GM23338 (cell line): ENCODE measurements at regions not wholly inside any gene's neighbourhood (a gene's known extent, or its start where the extent isn't known, plus 50 kb on each side); places are given as distances from the start of the nearest gene placed in this dataset.
A peak's percentile ranks its signal among the peaks of the same experiment; 100 is the strongest.

Experiments
- ATAC-seq: fragments of 200-7000 bp; cut with Tn5 transposase; 3 replicates; pipeline ENCODE4 v1.9.1; 2020
- DNase-seq: peaks from one replicate; pipeline ENCODE4 v3.0.0-alpha.2; 2015; ENCODE audit warnings: low spot score
- H2AFZ ChIP-seq: fragments of 200-600 bp; sonication (generic); 2 replicates; pipeline ENCODE4 v1.8.0; 2016; ENCODE audit warnings: antibody characterized with exemption, mild to moderate bottlenecking, moderate library complexity
- H3F3A ChIP-seq: fragments of 200-600 bp; sonication (generic); replicated peaks from 2 replicates; pipeline ENCODE4 v1.8.0; 2017; ENCODE audit warnings: antibody characterized with exemption, mixed run types, low read depth
- H3K27ac ChIP-seq: fragments of 200-600 bp; sonication (generic); 2 replicates; pipeline ENCODE4 v1.6.1; 2016; ENCODE audit warnings: low read depth
- H3K27me3 ChIP-seq: fragments of 200-600 bp; sonication (generic); 2 replicates; pipeline ENCODE4 v1.8.0; 2016; ENCODE audit warnings: mild to moderate bottlenecking, mixed run types, moderate library complexity; ENCODE audit not compliant: insufficient read depth
- H3K36me3 ChIP-seq: fragments of 200-600 bp; sonication (generic); 2 replicates; pipeline ENCODE4 v1.8.0; 2016; ENCODE audit warnings: mild to moderate bottlenecking; ENCODE audit not compliant: insufficient read depth
- H3K4me1 ChIP-seq: fragments of 200-600 bp; sonication (generic); 2 replicates; pipeline ENCODE4 v1.8.0; 2016; ENCODE audit warnings: mild to moderate bottlenecking, moderate library complexity; ENCODE audit not compliant: insufficient read depth
- H3K4me2 ChIP-seq: fragments of 200-600 bp; sonication (generic); 2 replicates; pipeline ENCODE4 v1.7.1; 2017; ENCODE audit warnings: mixed run types
- H3K4me3 ChIP-seq: fragments of 200-600 bp; sonication (generic); 2 replicates; pipeline ENCODE4 v1.6.1; 2016; ENCODE audit warnings: mixed run types
- H3K79me2 ChIP-seq: fragments of 200-600 bp; sonication (generic); replicated peaks from 2 replicates; pipeline ENCODE4 v1.8.0; 2017; ENCODE audit warnings: mild to moderate bottlenecking; ENCODE audit not compliant: insufficient read depth
- H3K9me2 ChIP-seq: fragments of 200-600 bp; sonication (generic); 2 replicates; pipeline ENCODE4 v1.8.0; 2017; ENCODE audit not compliant: insufficient read depth
- H4K20me1 ChIP-seq: fragments of 200-600 bp; sonication (generic); replicated peaks from 2 replicates; pipeline ENCODE4 v1.8.0; 2017; ENCODE audit warnings: mild to moderate bottlenecking; ENCODE audit not compliant: insufficient read depth
- H3K27ac Mint-ChIP-seq: 2 replicates; pipeline ENCODE4 v1.8.0; 2020; ENCODE audit warnings: inconsistent platforms, mild to moderate bottlenecking, moderate library complexity, mixed read lengths
- H3K27me3 Mint-ChIP-seq: 3 replicates; pipeline ENCODE4 v1.8.0; 2022; ENCODE audit warnings: low read depth, mild to moderate bottlenecking, moderate library complexity, mixed read lengths, inconsistent platforms; ENCODE audit not compliant: insufficient read depth, poor library complexity
- H3K36me3 Mint-ChIP-seq: 3 replicates; pipeline ENCODE4 v1.8.0; 2021; ENCODE audit warnings: low read depth, mild to moderate bottlenecking, inconsistent platforms, moderate library complexity, mixed read lengths
- H3K4me1 Mint-ChIP-seq: 3 replicates; pipeline ENCODE4 v1.8.0; 2020; ENCODE audit warnings: mild to moderate bottlenecking, inconsistent platforms, mixed read lengths
- H3K4me3 Mint-ChIP-seq: 3 replicates; pipeline ENCODE4 v1.8.0; 2021; ENCODE audit warnings: moderate library complexity, mild to moderate bottlenecking, inconsistent platforms, mixed read lengths
- H3K9me3 Mint-ChIP-seq: 3 replicates; pipeline ENCODE4 v1.8.0; 2020; ENCODE audit warnings: moderate library complexity, mild to moderate bottlenecking, inconsistent platforms, mixed read lengths
- CREB1 ChIP-seq: fragments of 250-450 bp; sonication (Bioruptor Pico); IDR thresholded peaks from 2 replicates; pipeline ENCODE4 v1.5.0; 2020; ENCODE audit warnings: low read depth, mild to moderate bottlenecking, moderate library complexity
- CTCF ChIP-seq, 2 experiments: fragments of 200-600 bp in 1 of 2; sonication (generic) in 1 of 2; conservative IDR thresholded peaks; 2 replicates each; pipeline versions ENCODE4 v1.5.1 to v1.6.1; 2016 to 2017; ENCODE audit warnings: antibody characterized with exemption in 2 of 2, low read depth in 2 of 2, mild to moderate bottlenecking in 2 of 2, moderate library complexity in 1 of 2
- ETS1 ChIP-seq: IDR thresholded peaks from 2 replicates; pipeline ENCODE4 v1.6.1; 2016; ENCODE audit warnings: antibody characterized with exemption
- EZH2 ChIP-seq: fragments of 200-600 bp; sonication (generic); IDR thresholded peaks from one replicate; pipeline ENCODE4 v1.8.0; 2017; ENCODE audit warnings: antibody characterized with exemption, mild to moderate bottlenecking, low read depth; ENCODE audit not compliant: unreplicated experiment
- EZH2phosphoT487 ChIP-seq: fragments of 200-600 bp; sonication (generic); IDR thresholded peaks from one replicate; pipeline ENCODE4 v1.8.1; 2018; ENCODE audit warnings: antibody characterized with exemption; ENCODE audit not compliant: unreplicated experiment
- JUNB ChIP-seq: IDR thresholded peaks from one replicate; pipeline ENCODE4 v1.6.1; 2016; ENCODE audit warnings: antibody characterized with exemption; ENCODE audit not compliant: unreplicated experiment
- NANOG ChIP-seq: IDR thresholded peaks from 2 replicates; pipeline ENCODE4 v1.6.1; 2016; ENCODE audit warnings: antibody characterized with exemption, borderline replicate concordance
- POLR2AphosphoS5 ChIP-seq: IDR thresholded peaks from 2 replicates; pipeline ENCODE4 v1.6.1; 2016; ENCODE audit warnings: antibody characterized with exemption, low read depth
- REST ChIP-seq: IDR thresholded peaks from one replicate; pipeline ENCODE4 v1.6.1; 2018; ENCODE audit warnings: antibody characterized with exemption; ENCODE audit not compliant: unreplicated experiment
- STAT1 ChIP-seq: IDR thresholded peaks from one replicate; pipeline ENCODE4 v1.6.1; 2016; ENCODE audit warnings: antibody characterized with exemption; ENCODE audit not compliant: unreplicated experiment
- ZNF114 ChIP-seq: fragments of 250-450 bp; sonication (Bioruptor Pico); IDR thresholded peaks from 2 replicates; pipeline ENCODE4 v1.5.0; 2020; ENCODE audit warnings: mild to moderate bottlenecking, moderate library complexity
- ZNF331 ChIP-seq: fragments of 250-450 bp; sonication (Bioruptor Pico); IDR thresholded peaks from 2 replicates; pipeline ENCODE4 v1.5.0; 2020; ENCODE audit warnings: low read depth, mild to moderate bottlenecking, moderate library complexity
- ZNF462 ChIP-seq: fragments of 250-450 bp; sonication (Bioruptor Pico); IDR thresholded peaks from 2 replicates; pipeline ENCODE4 v1.5.0; 2020; ENCODE audit warnings: mild to moderate bottlenecking, moderate library complexity

GRCh38 chr1:217270101-217270500 lies 360.8 kb downstream of the GPATCH2 start:
- H3K4me2 ChIP-seq: no peak overlapping the region

More at GRCh38 chr1:217270101-217270500, 360.8 kb downstream of the GPATCH2 start:
- H4K20me1 ChIP-seq: no peaks in the 10 kb centered on the region
- no peaks in the 10 kb centered on the region; the same call in 1 of the 2 replicates for H3K4me1 ChIP-seq
- H3F3A ChIP-seq: no peaks in the 10 kb centered on the region
- ATAC-seq (no peak), DNase-seq (no peak)
- H3K36me3 Mint-ChIP-seq: no peaks in the 10 kb centered on the region
- H2AFZ ChIP-seq: peak overlapping the region; percentile 80; the same call in 1 of the 2 replicates
- H3K27ac ChIP-seq: no peak overlapping the region
- H3K9me3 Mint-ChIP-seq: no peaks in the 10 kb centered on the region
- H3K9me2 ChIP-seq: no peaks in the 10 kb centered on the region
- no peak overlapping the region for H3K4me3 ChIP-seq
- no peaks in the 10 kb centered on the region for H3K27me3 Mint-ChIP-seq
- TF ChIP-seq NANOG: no peak
- no peak for TF ChIP-seq REST
- TF ChIP-seq ZNF114 (CRISPR knock-in tag): no peak
- TF ChIP-seq ETS1: no peak
- no peak for TF ChIP-seq EZH2
- TF ChIP-seq POLR2AphosphoS5: no peak
- TF ChIP-seq STAT1: no peak
- TF ChIP-seq ZNF462 (CRISPR knock-in tag): no peak
- no peak for TF ChIP-seq CTCF (conservative IDR thresholded peaks at IDR 0.05; ENCODE audit: low read depth in 2 of 2)
- TF ChIP-seq ZNF331 (CRISPR knock-in tag): no peak
- no peak for TF ChIP-seq EZH2phosphoT487
- TF ChIP-seq JUNB: no peak
- TF ChIP-seq CREB1 (CRISPR knock-in tag): no peak
- no peak overlapping the region for H3K4me3 Mint-ChIP-seq
- no peaks in the 10 kb centered on the region for H3K79me2 ChIP-seq
- no peaks in the 10 kb centered on the region for H3K27me3 ChIP-seq
- no peaks in the 10 kb centered on the region for H3K36me3 ChIP-seq
- H3K4me1 Mint-ChIP-seq: peaks cover 11% of the 10 kb centered on the region; the same call in 2 of the 3 replicates
- H3K27ac Mint-ChIP-seq: no peak overlapping the region
